ENCODE measurements at regions not wholly inside any gene's neighbourhood (a gene's known extent, or its start where the extent isn't known, plus 50 kb on each side); places are given as distances from the start of the nearest gene placed in this dataset.
"Not testable (repeated sequence)": the region's sequence is repeated elsewhere in the genome, so short reads cannot be mapped to it uniquely, and the experiment has no call there.

DNA sequence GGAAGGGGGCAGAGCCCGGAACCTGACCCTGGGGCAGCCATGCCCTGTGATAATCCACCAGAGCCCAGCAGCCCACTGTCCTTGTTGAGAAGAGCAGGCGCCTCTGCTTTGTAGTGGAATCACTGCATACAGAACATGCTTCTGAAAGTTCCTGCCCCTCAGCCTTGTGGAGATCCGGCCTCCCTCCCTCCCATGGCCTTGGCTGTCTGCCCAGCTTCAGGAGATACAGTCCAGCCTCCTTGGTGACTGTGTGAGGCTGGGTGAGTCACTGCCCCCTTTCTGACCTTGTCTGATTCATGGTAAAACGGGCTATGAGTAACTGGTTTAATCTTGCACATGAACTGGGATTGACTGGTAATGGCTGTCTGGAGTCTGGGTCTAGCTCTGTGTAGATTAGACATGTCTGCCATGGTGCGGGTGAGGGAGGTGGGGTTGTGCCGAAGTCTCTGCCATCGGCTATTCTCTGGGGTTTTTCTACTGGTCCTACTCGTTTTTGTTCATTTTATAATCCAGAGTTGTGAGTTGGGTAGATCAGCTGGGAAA, 144.0 kb upstream of the ZNF469 start:
- Histone ChIP-seq H3K27ac (peak overlapping the region; percentile 36 to 79 (median 68)), H3K4me1 (peaks cover 0 to 50% (median 19%) of the 10 kb centered on the region in 3 donors)
- H3K36me3 ChIP-seq, H3K4me3 ChIP-seq, H3K9me3 ChIP-seq, H3K27me3 ChIP-seq: not testable (repeated sequence)
- ATAC-seq, result peak; percentile 88
- 0% methylated on average over 1 of the region's 8 CpGs; no CpG with 5 or more reads in 1 of the 2 donors for WGBS, 2 donors (ENCODE audit: low coverage in 1 of 2)
- peak; percentile 69 for TF ChIP-seq POLR2AphosphoS5 (IDR thresholded peaks at IDR 0.05)

DNA sequence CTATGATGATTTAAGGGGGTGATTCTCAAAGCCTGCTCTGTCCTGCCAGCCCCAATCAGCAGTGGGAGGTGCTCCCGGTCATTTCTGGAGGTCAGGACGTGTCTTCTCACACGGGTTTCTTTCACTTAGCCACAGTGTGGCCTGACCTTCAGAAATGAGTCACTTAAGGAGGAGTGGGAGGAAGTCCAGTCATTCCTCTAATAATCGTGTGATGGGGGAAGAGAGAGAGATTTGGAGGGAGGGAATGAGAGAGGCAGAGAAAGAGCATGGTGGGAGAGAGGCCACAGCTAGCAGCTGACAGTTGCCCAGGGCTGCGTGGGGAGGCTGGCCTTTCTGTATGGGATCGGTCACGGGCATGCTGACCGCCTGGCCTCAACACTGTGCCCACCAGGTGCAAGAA, 142.6 kb upstream of the ZNF469 start:
- not testable (repeated sequence) for H3K4me3 ChIP-seq, H3K27me3 ChIP-seq, H3K9me3 ChIP-seq, H3K36me3 ChIP-seq, ATAC-seq
- 46% methylated on average over 7 of the region's 8 CpGs; no CpG with 5 or more reads in 1 of the 2 donors for WGBS, 2 donors (ENCODE audit: low coverage in 1 of 2)
- Histone ChIP-seq H3K27ac (peak overlapping the region in 1 of 4 donors; percentile 29), H3K4me1 (peaks cover 0 to 47% (median 19%) of the 10 kb centered on the region in 3 donors)

DNA sequence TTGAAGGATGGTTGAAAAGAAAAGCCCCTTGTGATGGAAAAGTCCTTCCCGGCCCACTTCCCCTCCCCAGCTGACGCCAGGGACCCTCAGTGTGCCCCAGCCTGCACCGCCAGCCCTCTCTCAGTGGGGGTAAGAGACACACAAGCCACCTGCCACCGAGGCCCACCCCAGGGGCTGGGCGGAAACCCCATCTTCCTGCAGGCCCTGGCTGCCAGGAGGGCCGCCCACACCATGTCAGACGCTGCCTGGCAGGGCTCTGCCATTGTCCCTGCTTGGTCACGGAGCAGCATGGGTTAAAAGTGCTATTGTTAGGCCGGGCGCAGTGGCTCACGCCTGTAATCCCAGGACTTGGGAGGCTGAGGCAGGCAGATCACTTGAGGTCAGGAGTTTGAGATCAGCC, 142.0 kb upstream of the ZNF469 start:
- H3K9me3 ChIP-seq, H3K27me3 ChIP-seq, H3K4me3 ChIP-seq, ATAC-seq, H3K36me3 ChIP-seq: not testable (repeated sequence)
- Histone ChIP-seq H3K4me1 (peaks cover 0 to 47% (median 19%) of the 10 kb centered on the region in 3 donors), H3K27ac (peak overlapping the region in 1 of 4 donors; percentile 82)
- WGBS, 2 donors (ENCODE audit: low coverage in 1 of 2), result no CpG with 5 or more reads among the region's 11 CpGs

DNA sequence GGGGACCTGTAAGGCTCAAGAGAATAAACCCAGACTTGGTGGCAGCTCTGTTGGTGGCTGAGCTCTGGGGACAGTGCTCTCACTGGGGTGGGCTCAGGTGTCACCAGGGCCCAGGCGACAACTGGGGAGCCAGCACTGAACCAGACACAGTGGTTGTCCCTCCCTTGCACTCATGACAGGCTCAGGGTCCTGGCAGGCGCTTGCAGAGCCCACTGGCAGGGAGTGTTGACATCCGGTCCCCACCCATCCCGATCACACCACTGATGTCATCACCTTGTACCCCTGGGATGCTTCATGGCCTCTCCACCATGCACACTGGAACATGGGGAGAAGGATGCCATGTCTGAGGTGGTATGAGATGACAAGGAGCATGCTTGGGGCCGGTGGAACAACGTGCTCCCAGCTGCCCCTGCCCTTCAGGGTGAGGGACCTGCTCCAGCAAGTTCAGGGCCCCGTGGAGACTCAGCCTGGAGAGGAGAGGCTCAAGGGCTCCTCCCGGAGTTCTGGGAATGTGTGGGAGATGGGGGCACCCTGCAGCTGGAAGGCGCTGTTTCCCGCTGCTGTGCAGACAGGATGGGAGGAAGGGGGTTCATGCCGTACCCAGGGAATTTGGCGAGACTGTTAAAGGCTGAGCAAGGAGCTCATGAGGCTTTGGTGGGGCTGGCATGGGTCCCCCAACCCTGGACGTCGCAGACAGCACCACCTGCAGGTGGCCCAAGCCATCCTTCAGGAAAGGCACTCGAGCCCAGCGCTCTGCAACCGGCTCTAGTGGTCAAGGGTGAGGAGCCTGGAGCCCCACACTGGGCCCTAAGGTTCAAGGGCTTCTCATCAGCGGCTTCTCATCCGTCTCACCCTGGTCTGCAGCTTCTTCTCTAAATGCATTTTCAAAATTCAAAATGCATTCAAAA, 141.1 kb upstream of the ZNF469 start:
- peak overlapping the region in 2 of 4 donors; percentile 71 to 82 for H3K27ac ChIP-seq
- H3K4me3 ChIP-seq, ATAC-seq, H3K36me3 ChIP-seq, H3K9me3 ChIP-seq, H3K27me3 ChIP-seq: not testable (repeated sequence)
- WGBS, 2 donors (ENCODE audit: low coverage in 1 of 2), result 80 to 100% methylated on average over 2 to 9 of the region's 19 CpGs
- peaks cover 0 to 49% (median 19%) of the 10 kb centered on the region in 3 donors for H3K4me1 ChIP-seq

DNA sequence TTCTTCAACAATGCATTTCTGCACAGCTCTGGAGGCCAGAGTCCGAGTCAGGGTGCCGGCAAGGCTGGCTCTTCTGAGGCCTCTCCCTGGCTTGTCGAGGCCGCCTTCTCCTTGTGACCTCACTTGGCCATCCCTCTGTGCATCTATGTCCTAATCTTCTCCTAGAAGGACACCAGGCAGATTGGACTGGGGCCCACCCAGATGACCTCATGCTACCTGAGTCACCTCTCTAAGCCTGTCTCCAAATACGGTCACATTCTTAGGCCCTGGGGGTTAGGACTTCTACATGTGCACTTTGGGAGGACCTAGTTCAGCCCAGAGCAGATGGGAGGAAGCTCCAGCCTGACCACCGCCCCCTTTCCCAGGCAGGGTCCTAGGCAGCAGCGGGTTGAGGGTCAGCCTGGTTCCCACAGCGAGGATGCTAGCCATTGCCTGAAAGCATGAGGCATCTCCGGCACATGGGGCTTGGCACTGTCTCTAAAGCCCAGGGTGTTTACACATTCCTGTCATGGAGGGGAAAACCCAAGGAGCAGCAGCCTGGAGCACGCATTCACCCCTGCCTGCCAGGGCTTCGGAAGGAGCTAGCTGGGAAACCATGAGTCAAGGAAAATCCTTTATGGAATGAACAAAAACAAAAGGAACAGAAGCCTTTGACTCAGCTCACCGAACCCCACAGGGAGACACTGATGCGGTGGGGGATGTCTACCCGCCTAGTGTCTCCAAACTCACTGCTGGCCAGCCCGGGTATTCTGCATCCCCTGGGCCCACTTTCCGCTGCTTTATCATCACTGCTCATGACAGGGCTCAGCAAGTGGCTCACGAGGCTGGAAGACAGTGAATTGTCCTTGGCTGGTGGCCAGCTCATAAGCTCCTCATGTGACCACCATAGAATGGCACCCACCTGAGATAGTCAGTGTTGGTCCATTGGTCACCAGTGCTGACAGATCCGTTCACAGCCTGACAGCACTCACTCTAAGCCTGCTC, 140.2 kb upstream of the ZNF469 start:
- TF ChIP-seq POLR2AphosphoS5 (IDR thresholded peaks at IDR 0.05), result peak; percentile 55
- not testable (repeated sequence) for H3K27me3 ChIP-seq, H3K9me3 ChIP-seq, H3K36me3 ChIP-seq, H3K4me3 ChIP-seq
- 32 to 64% methylated on average over 6 to 8 of the region's 18 CpGs for WGBS, 2 donors (ENCODE audit: low coverage in 1 of 2)
- peak overlapping the region; percentile 25 to 82 (median 71) for H3K27ac ChIP-seq
- peaks cover 0 to 46% (median 19%) of the 10 kb centered on the region in 3 donors for H3K4me1 ChIP-seq
- ATAC-seq, result peak; percentile 54

DNA sequence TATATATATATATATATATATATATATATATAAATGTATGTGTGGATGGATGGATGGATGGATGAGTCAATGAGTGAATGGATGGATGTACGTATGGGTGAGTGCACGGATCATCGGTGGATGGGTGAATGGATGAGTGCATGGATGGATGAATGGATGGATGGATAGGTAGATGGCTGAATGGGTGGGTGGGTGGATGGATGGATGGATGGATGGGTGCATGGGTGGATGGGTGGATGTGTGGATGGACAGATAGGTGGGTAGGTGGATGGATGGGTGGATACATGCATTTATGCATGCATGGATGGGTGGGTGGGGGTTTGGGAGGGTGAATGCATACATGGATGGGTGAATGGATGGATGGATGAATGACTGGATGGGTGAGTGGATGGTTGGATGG, 138.8 kb upstream of the ZNF469 start:
- WGBS, 2 donors (ENCODE audit: low coverage in 1 of 2), result 93 to 97% methylated on average over 3 of the region's 3 CpGs
- H3K9me3 ChIP-seq, ATAC-seq, H3K27me3 ChIP-seq, H3K4me3 ChIP-seq, H3K36me3 ChIP-seq, H3K27ac ChIP-seq: not testable (repeated sequence)
- peaks cover 0 to 34% (median 13%) of the 10 kb centered on the region in 3 donors for H3K4me1 ChIP-seq

DNA sequence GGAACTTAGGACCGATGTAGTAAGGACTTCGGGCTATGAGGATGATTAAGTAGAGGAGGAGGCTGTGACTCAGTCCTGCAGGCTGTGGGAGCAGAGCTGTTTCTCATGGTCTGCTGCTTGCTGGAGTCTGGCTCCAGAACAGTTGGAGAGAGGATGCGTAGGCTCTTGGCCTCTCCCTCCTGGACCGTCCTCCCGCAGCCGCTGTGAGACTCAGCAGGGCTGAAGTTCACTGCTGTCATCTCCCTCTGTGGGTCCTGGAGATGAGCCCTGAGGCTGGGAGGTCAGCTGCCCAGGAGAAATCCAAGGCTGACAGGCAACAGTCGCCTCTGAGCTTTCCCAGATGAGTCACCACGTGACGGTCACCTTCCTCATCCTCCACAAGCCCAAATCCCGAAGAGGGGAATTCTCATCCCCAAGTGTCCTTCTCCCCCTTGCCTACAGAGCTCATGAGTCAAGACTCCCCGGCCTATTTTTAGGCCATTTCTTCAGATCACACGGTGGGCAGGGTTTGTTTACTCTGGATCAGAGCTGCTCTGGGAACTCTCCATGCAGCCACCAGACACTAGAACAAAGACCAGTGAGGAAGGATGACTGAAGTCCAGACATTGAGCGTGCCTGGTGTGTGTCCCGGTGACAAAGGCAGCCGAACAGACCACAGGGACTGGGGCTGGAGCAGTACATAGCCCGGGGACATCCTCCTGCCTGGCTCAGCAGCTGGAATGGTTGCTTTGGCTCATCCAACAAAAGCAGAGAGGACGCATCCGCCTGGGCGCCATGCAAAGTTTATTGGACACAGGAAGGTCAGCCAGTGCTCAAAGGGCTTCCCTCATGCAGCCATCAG, 137.3 kb upstream of the ZNF469 start:
- peak; percentile 86 for ATAC-seq

DNA sequence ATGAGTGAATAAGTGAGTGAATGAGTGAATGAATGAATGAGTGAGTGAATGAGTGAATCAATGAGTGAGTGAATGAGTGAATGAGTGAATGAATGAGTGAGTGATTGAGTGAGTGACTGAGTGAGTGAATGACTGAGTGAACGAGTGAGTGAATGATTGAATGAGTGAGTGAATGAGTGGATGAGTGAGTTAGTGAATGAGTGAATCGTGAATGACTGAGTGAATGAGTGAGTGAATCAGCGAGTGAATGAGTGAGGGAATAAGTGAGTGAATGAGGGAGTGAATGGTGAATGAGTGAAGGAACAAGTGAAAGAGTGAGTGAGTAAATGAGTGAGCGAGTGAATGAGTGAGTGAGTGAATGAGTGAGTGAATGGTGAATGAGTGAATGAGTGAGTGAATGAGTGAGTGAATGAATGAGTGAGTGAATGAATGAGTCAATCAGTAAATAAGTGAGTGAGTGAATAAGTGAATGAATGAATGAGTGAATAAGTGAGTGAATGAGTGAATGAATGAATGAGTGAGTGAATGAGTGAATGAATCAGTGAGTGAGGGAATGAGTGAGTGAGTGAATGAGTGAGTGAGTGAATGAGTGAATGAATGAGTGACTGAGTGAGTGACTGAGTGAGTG, 135.7 kb upstream of the ZNF469 start:
- H3K9me3 ChIP-seq, H3K27ac ChIP-seq, ATAC-seq, H3K27me3 ChIP-seq, H3K4me3 ChIP-seq, H3K36me3 ChIP-seq: not testable (repeated sequence)
- H3K4me1 ChIP-seq, result peaks cover 0 to 33% (median 9%) of the 10 kb centered on the region in 3 donors
- 93 to 97% methylated on average over 3 to 4 of the region's 4 CpGs for WGBS, 2 donors (ENCODE audit: low coverage in 1 of 2)

More for the DNA sequence above, 137.3 kb upstream of the ZNF469 start:
- peaks cover 0 to 34% (median 13%) of the 10 kb centered on the region in 3 donors for H3K4me1 ChIP-seq
- peak overlapping the region in 3 of 4 donors; percentile 67 to 78 (median 70) for H3K27ac ChIP-seq
- WGBS, 2 donors (ENCODE audit: low coverage in 1 of 2), result 7 to 20% methylated on average over 2 of the region's 19 CpGs
- not testable (repeated sequence) for H3K27me3 ChIP-seq, H3K36me3 ChIP-seq, H3K4me3 ChIP-seq, H3K9me3 ChIP-seq
- TF ChIP-seq POLR2AphosphoS5 (IDR thresholded peaks at IDR 0.05), result peak; percentile 54
